C1 segment of cervical spinal cord (tissue), 14 donors: ENCODE measurements at regions not wholly inside any gene's neighbourhood (a gene's known extent, or its start where the extent isn't known, plus 50 kb on each side); places are given as distances from the start of the nearest gene placed in this dataset.

ENCODE experiments used
- DNase-seq, 14 donors: peaks; one replicate each; lab custom pipeline; 2025; lab: John Stamatoyannopoulos, UW

GRCh38 chr1:22315315-22316078, 136.2 kb upstream of the ZBTB40 start:
- no peak for DNase-seq

- no peak for DNase-seq
Measured at GRCh38 chr1:22317231-22317919, 134.3 kb upstream of the ZBTB40 start.

GRCh38 chr1:22317920-22318243, 133.8 kb upstream of the ZBTB40 start:
- no peak for DNase-seq

GRCh38 chr1:22318279-22318981, 133.2 kb upstream of the ZBTB40 start:
- DNase-seq: peak in 6 of 14 donors; percentile 20 to 64 (median 38)

- no peak for DNase-seq
Measured at GRCh38 chr1:22319608-22320007, 132.0 kb upstream of the ZBTB40 start.

GRCh38 chr1:22320587-22321344, 130.9 kb upstream of the ZBTB40 start:
- DNase-seq: no peak

- no peak for DNase-seq
Measured at GRCh38 chr1:22321917-22322316, 129.7 kb upstream of the ZBTB40 start.

GRCh38 chr1:22323141-22323845, 128.4 kb upstream of the ZBTB40 start:
- DNase-seq: no peak

GRCh38 chr1:22323846-22324504, 127.7 kb upstream of the ZBTB40 start:
- no peak for DNase-seq

- no peak for DNase-seq
Measured at GRCh38 chr1:22325531-22326371, 125.9 kb upstream of the ZBTB40 start.

- no peak for DNase-seq
Measured at GRCh38 chr1:22326372-22326915, 125.2 kb upstream of the ZBTB40 start.

GRCh38 chr1:22326931-22327330, 124.7 kb upstream of the ZBTB40 start:
- no peak for DNase-seq

- DNase-seq: no peak
Measured at GRCh38 chr1:22327411-22327810, 124.2 kb upstream of the ZBTB40 start.

- no peak for DNase-seq
Measured at GRCh38 chr1:22328331-22329147, 123.1 kb upstream of the ZBTB40 start.

- DNase-seq: no peak
Measured at GRCh38 chr1:22329148-22329515, 122.5 kb upstream of the ZBTB40 start.

GRCh38 chr1:22330092-22330759, 121.4 kb upstream of the ZBTB40 start:
- DNase-seq: no peak

GRCh38 chr1:22330760-22331119, 120.9 kb upstream of the ZBTB40 start:
- no peak for DNase-seq
